Neuronal stem cell (in vitro differentiated cells): ENCODE measurements at regions not wholly inside any gene's neighbourhood (a gene's known extent, or its start where the extent isn't known, plus 50 kb on each side); places are given as distances from the start of the nearest gene placed in this dataset.

ENCODE experiments used
- DNase-seq: peaks from one replicate; pipeline ENCODE4 v3.0.0-alpha.2; 2013; ENCODE audit warnings: low spot score
- H2AFZ ChIP-seq: one replicate; pipeline ENCODE4 v1.6.1; 2013; ENCODE audit warnings: mild to moderate bottlenecking, low read length, inconsistent platforms
- H2AK5ac ChIP-seq: 2 replicates; pipeline ENCODE4 v1.6.1; 2013; ENCODE audit warnings: low read depth, mild to moderate bottlenecking, inconsistent platforms, low read length, moderate library complexity, mixed read lengths
- H2BK120ac ChIP-seq: 2 replicates; pipeline ENCODE4 v1.6.1; 2013; ENCODE audit warnings: low read depth, mild to moderate bottlenecking, inconsistent platforms, low read length, moderate library complexity, mixed read lengths
- H2BK12ac ChIP-seq: one replicate; pipeline ENCODE4 v1.6.1; 2013; ENCODE audit warnings: low read length, inconsistent platforms
- H2BK15ac ChIP-seq: 2 replicates; pipeline ENCODE4 v1.6.1; 2013; ENCODE audit warnings: mild to moderate bottlenecking, low read length, inconsistent platforms, mixed read lengths
- H2BK5ac ChIP-seq: one replicate; pipeline ENCODE4 v1.6.1; 2013; ENCODE audit warnings: inconsistent platforms, mild to moderate bottlenecking, low read length, moderate library complexity
- H3K14ac ChIP-seq: one replicate; pipeline ENCODE4 v1.6.1; 2013; ENCODE audit warnings: low read length, inconsistent platforms
- H3K18ac ChIP-seq: 2 replicates; pipeline ENCODE4 v1.6.1; 2013; ENCODE audit warnings: low read length, inconsistent platforms
- H3K23ac ChIP-seq: 2 replicates; pipeline ENCODE4 v1.6.1; 2013; ENCODE audit warnings: low read depth, mild to moderate bottlenecking, mixed read lengths, low read length, inconsistent platforms; ENCODE audit not compliant: poor library complexity
- H3K27ac ChIP-seq: replicated peaks from 3 replicates; pipeline ENCODE4 v1.5.1; 2013; ENCODE audit warnings: low read length, inconsistent platforms
- H3K27me3 ChIP-seq, 3 experiments: 2 replicates each; pipeline ENCODE4 v1.6.1; 2013; ENCODE audit warnings: low read length in 3 of 3, mild to moderate bottlenecking in 2 of 3, inconsistent platforms in 1 of 3, low read depth in 1 of 3, mixed read lengths in 1 of 3, moderate library complexity in 1 of 3; ENCODE audit not compliant: control insufficient read depth in 3 of 3, insufficient read depth in 3 of 3
- H3K36me3 ChIP-seq, 2 donors: replicated peaks in 1 of 2; 2 replicates each; pipeline ENCODE4 v1.6.1; 2013; ENCODE audit warnings: low read length in 2 of 2; ENCODE audit not compliant: control insufficient read depth in 2 of 2, insufficient read depth in 2 of 2
- H3K4ac ChIP-seq: 2 replicates; pipeline ENCODE4 v1.6.1; 2013; ENCODE audit warnings: inconsistent platforms, mild to moderate bottlenecking, low read length, moderate library complexity
- H3K4me1 ChIP-seq, 2 donors: 1 replicate in 1 of 2; 2 replicates in 1 of 2; pipeline ENCODE4 v1.6.1; 2013; ENCODE audit warnings: low read length in 2 of 2, low read depth in 1 of 2; ENCODE audit not compliant: control insufficient read depth in 2 of 2, insufficient read depth in 1 of 2
- H3K4me2 ChIP-seq: one replicate; pipeline ENCODE4 v1.6.1; 2013; ENCODE audit warnings: mild to moderate bottlenecking, low read length, inconsistent platforms; ENCODE audit not compliant: insufficient read depth, poor library complexity, severe bottlenecking
- H3K4me3 ChIP-seq, 2 donors: 2 replicates each; pipeline ENCODE4 v1.5.1; 2013; ENCODE audit warnings: low read length in 2 of 2, mild to moderate bottlenecking in 2 of 2, inconsistent platforms in 1 of 2, moderate library complexity in 1 of 2
- H3K79me1 ChIP-seq: one replicate; pipeline ENCODE4 v1.6.1; 2013; ENCODE audit warnings: low read depth, mild to moderate bottlenecking, inconsistent platforms, low read length, moderate library complexity
- H3K9ac ChIP-seq: one replicate; pipeline ENCODE4 v1.6.1; 2013; ENCODE audit warnings: mild to moderate bottlenecking, low read depth, low read length, inconsistent platforms; ENCODE audit not compliant: poor library complexity
- H3K9me3 ChIP-seq, 2 donors: replicated peaks in 1 of 2; 2 replicates each; pipeline versions ENCODE3 to v1.6.1; 2013; ENCODE audit warnings: low read length in 2 of 2, mild to moderate bottlenecking in 2 of 2, inconsistent platforms in 1 of 2, low read depth in 1 of 2, mixed read lengths in 1 of 2, moderate library complexity in 1 of 2; ENCODE audit not compliant: control insufficient read depth in 2 of 2, insufficient read depth in 1 of 2
- H4K8ac ChIP-seq: one replicate; pipeline ENCODE4 v1.6.1; 2013; ENCODE audit warnings: low read depth, mild to moderate bottlenecking, inconsistent platforms, low read length, moderate library complexity
- H4K91ac ChIP-seq: one replicate; pipeline ENCODE4 v1.6.1; 2013; ENCODE audit warnings: low read length, low read depth, mild to moderate bottlenecking, inconsistent platforms; ENCODE audit not compliant: poor library complexity
- WGBS, 2 donors: extraction: QIAGEN DNeasy Blood & Tissue Kit; methylation state at CpG; one replicate each; pipeline ENCODE4 v1.1.7; 2013; ENCODE audit warnings: missing lambda C conversion rate in 2 of 2, mixed read lengths in 1 of 2; ENCODE audit not compliant: insufficient read length in 2 of 2, insufficient replicate concordance in 1 of 2; ENCODE audit errors: extremely low coverage in 2 of 2; 5-methylcytosine and 5-hydroxymethylcytosine counted together

GRCh38 chr2:185891403-185891802, 152.8 kb downstream of the FSIP2 start:
- H3K4me3 ChIP-seq, result no peak overlapping the region
- H2BK120ac ChIP-seq, result no peak overlapping the region
- H3K79me1 ChIP-seq, result no peaks in the 10 kb centered on the region
- no peak overlapping the region for H3K27ac ChIP-seq
- H3K14ac ChIP-seq, result no peak overlapping the region
- no peaks in the 10 kb centered on the region for H3K36me3 ChIP-seq
- H4K8ac ChIP-seq, result no peak overlapping the region
- no peak overlapping the region for H4K91ac ChIP-seq
- H2AK5ac ChIP-seq, result no peak overlapping the region
- H2AFZ ChIP-seq, result no peak overlapping the region
- H3K4me2 ChIP-seq, result no peak overlapping the region
- no peak for DNase-seq
- H3K18ac ChIP-seq, result no peak overlapping the region
- no peak overlapping the region for H3K4ac ChIP-seq
- no peak overlapping the region for H2BK15ac ChIP-seq
- no peaks in the 10 kb centered on the region for H3K9me3 ChIP-seq
- no peaks in the 10 kb centered on the region for H3K27me3 ChIP-seq
- no peak overlapping the region for H2BK5ac ChIP-seq
- no peak overlapping the region for H2BK12ac ChIP-seq
- H3K9ac ChIP-seq, result no peak overlapping the region
- H3K23ac ChIP-seq, result no peak overlapping the region
- no peaks in the 10 kb centered on the region for H3K4me1 ChIP-seq

GRCh38 chr2:185891804-185892411, 153.3 kb downstream of the FSIP2 start:
- Histone ChIP-seq H3K27me3 (no peaks in the 10 kb centered on the region), H3K36me3 (no peaks in the 10 kb centered on the region), H3K9me3 (no peaks in the 10 kb centered on the region), H2BK12ac (no peak overlapping the region), H4K91ac (no peak overlapping the region), H2AFZ (no peak overlapping the region), H2BK5ac (no peak overlapping the region), H3K14ac (no peak overlapping the region), H3K79me1 (no peaks in the 10 kb centered on the region), H3K9ac (no peak overlapping the region), H3K4me2 (no peak overlapping the region), H3K18ac (no peak overlapping the region), H3K23ac (no peak overlapping the region), H3K27ac (no peak overlapping the region), H2AK5ac (no peak overlapping the region), H2BK120ac (no peak overlapping the region), H3K4ac (no peak overlapping the region), H3K4me3 (no peak overlapping the region), H3K4me1 (no peaks in the 10 kb centered on the region), H4K8ac (no peak overlapping the region), H2BK15ac (no peak overlapping the region)
- DNase-seq, result no peak
- no CpG with 5 or more reads among the region's 2 CpGs for WGBS, 2 donors

- Histone ChIP-seq H3K9ac (no peak overlapping the region), H3K27me3 (no peaks in the 10 kb centered on the region), H3K4me1 (no peaks in the 10 kb centered on the region), H3K23ac (no peak overlapping the region), H2BK15ac (no peak overlapping the region), H3K18ac (no peak overlapping the region), H2AK5ac (no peak overlapping the region), H3K4me3 (no peak overlapping the region), H3K36me3 (no peaks in the 10 kb centered on the region), H2BK120ac (no peak overlapping the region), H3K4me2 (no peak overlapping the region), H3K27ac (no peak overlapping the region), H3K79me1 (no peaks in the 10 kb centered on the region), H4K91ac (no peak overlapping the region), H3K14ac (no peak overlapping the region), H2AFZ (no peak overlapping the region), H4K8ac (no peak overlapping the region), H2BK5ac (no peak overlapping the region), H2BK12ac (no peak overlapping the region), H3K9me3 (no peaks in the 10 kb centered on the region), H3K4ac (no peak overlapping the region)
- DNase-seq, result no peak
- no CpG with 5 or more reads among the region's 1 CpG for WGBS, 2 donors
Observed at GRCh38 chr2:185892484-185892883, 153.9 kb downstream of the FSIP2 start.

GRCh38 chr2:185894223-185894622, 155.6 kb downstream of the FSIP2 start:
- H3K9ac ChIP-seq, result no peak overlapping the region
- no peaks in the 10 kb centered on the region for H3K4me1 ChIP-seq
- no peak overlapping the region for H2BK12ac ChIP-seq
- H3K23ac ChIP-seq, result no peak overlapping the region
- no peak overlapping the region for H4K91ac ChIP-seq
- no peak overlapping the region for H2AK5ac ChIP-seq
- no peak overlapping the region for H3K4me2 ChIP-seq
- no peak overlapping the region for H3K4ac ChIP-seq
- no peak overlapping the region for H3K18ac ChIP-seq
- H3K36me3 ChIP-seq, result no peaks in the 10 kb centered on the region
- H3K79me1 ChIP-seq, result no peaks in the 10 kb centered on the region
- no peak overlapping the region for H3K14ac ChIP-seq
- H2AFZ ChIP-seq, result no peak overlapping the region
- H2BK120ac ChIP-seq, result no peak overlapping the region
- H2BK5ac ChIP-seq, result no peak overlapping the region
- H3K9me3 ChIP-seq, result no peaks in the 10 kb centered on the region
- DNase-seq, result no peak
- no peaks in the 10 kb centered on the region for H3K27me3 ChIP-seq
- no peak overlapping the region for H2BK15ac ChIP-seq
- WGBS, 2 donors, result no CpG with 5 or more reads among the region's 2 CpGs
- no peak overlapping the region for H3K27ac ChIP-seq
- no peak overlapping the region for H4K8ac ChIP-seq
- H3K4me3 ChIP-seq, result no peak overlapping the region
